HCT116 (cell line): ENCODE measurements at regions not wholly inside any gene's neighbourhood (a gene's known extent, or its start where the extent isn't known, plus 50 kb on each side); places are given as distances from the start of the nearest gene placed in this dataset.

Experiments
- ATAC-seq: fragments of 200-7000 bp; cut with Tn5 transposase; 2 replicates; pipeline ENCODE4 v1.9.1; 2020; ENCODE audit warnings: mild to moderate bottlenecking, moderate library complexity
- BruUV-seq: library from RNA; stranded (reverse); fragments of 400-500 nt; replicated peaks from 2 replicates; lab custom pipeline; 2021; lab: Mats Ljungman, UMichigan
- CTCF ChIA-PET: fragments of 300-600 bp; sonication (Branson Sonifier 250); formaldehyde crosslinking; loops from one replicate; lab custom pipeline; 2021; ENCODE audit warnings: antibody characterized with exemption; lab: Charles Lee
- POLR2A ChIA-PET: fragments of 300-600, 350-600 bp; sonication (Branson Sonifier 250); formaldehyde crosslinking; loops from one replicate; lab custom pipeline; 2021; ENCODE audit warnings: antibody characterized with exemption; lab: Charles Lee
- RAD21 ChIA-PET, 2 experiments: fragments of 300-600 bp; sonication (Branson Sonifier 250); formaldehyde crosslinking; loops; one replicate each; lab custom pipeline; 2023; ENCODE audit warnings: low total read pairs in 2 of 2; ENCODE audit not compliant: uncharacterized antibody in 2 of 2, unreplicated experiment in 2 of 2, low non-redundant PET in 1 of 2; lab: Charles Lee
- DNase-seq: peaks from one replicate; pipeline ENCODE4 v3.0.0-alpha.2; 2010; ENCODE audit warnings: low read depth, low spot score
- H2AFZ ChIP-seq: fragments of 200-600 bp; shearing (Covaris generic), sonication (generic); 2 replicates; pipeline ENCODE4 v1.6.1; 2017; ENCODE audit warnings: low read depth, mixed run types, mixed read lengths, antibody characterized with exemption, low read length; ENCODE audit not compliant: poor library complexity, severe bottlenecking
- H3K27ac ChIP-seq: 2 replicates; pipeline ENCODE4 v1.5.1; 2012; ENCODE audit warnings: low read depth, low read length
- H3K27me3 ChIP-seq: fragments of 200-600 bp; sonication (generic); 2 replicates; pipeline ENCODE4 v1.6.1; 2016; ENCODE audit warnings: mixed run types, low read length, mixed read lengths; ENCODE audit not compliant: insufficient read depth
- H3K36me3 ChIP-seq, 2 experiments: fragments of 200-500 bp in 1 of 2; fragments of 200-600 bp in 1 of 2; sonication (Bioruptor generic) in 1 of 2; sonication (generic) in 1 of 2; 2 replicates each; pipeline versions ENCODE4 v1.5.1 to v1.6.1; 2014 to 2016; ENCODE audit warnings: low read length in 2 of 2, inconsistent platforms in 1 of 2, mixed read lengths in 1 of 2, mixed run types in 1 of 2; ENCODE audit not compliant: insufficient read depth in 2 of 2, control insufficient read depth in 1 of 2
- H3K4me1 ChIP-seq, 2 experiments: fragments of 200-600 bp in 1 of 2; sonication (generic) in 1 of 2; 2 replicates each; pipeline versions ENCODE4 v1.5.1 to v1.6.1; 2012 to 2017; ENCODE audit warnings: low read length in 2 of 2, inconsistent platforms in 1 of 2, mild to moderate bottlenecking in 1 of 2, mixed read lengths in 1 of 2, mixed run types in 1 of 2, moderate library complexity in 1 of 2; ENCODE audit not compliant: insufficient read depth in 2 of 2, control insufficient read depth in 1 of 2
- H3K4me2 ChIP-seq: fragments of 200-600 bp; sonication (generic); 2 replicates; pipeline ENCODE4 v1.6.1; 2017; ENCODE audit warnings: mixed run types, low read length, mixed read lengths
- H3K4me3 ChIP-seq, 2 experiments: fragments of 200-600 bp in 1 of 2; sonication (generic) in 1 of 2; replicated peaks in 1 of 2; 2 replicates each; pipeline ENCODE4 v1.5.1; 2011 to 2016; ENCODE audit warnings: low read length in 2 of 2, control low read depth in 1 of 2, low read depth in 1 of 2, mild to moderate bottlenecking in 1 of 2, mixed read lengths in 1 of 2, mixed run types in 1 of 2
- H3K79me2 ChIP-seq: fragments of 200-600 bp; sonication (generic); 2 replicates; pipeline ENCODE4 v1.6.1; 2017; ENCODE audit warnings: mild to moderate bottlenecking, mixed run types, low read length, moderate library complexity, mixed read lengths; ENCODE audit not compliant: insufficient read depth
- H3K9ac ChIP-seq: fragments of 200-600 bp; sonication (generic); 2 replicates; pipeline ENCODE4 v1.6.1; 2016; ENCODE audit warnings: low read length, mixed read lengths
- H3K9me2 ChIP-seq: fragments of 200-600 bp; sonication (generic), shearing (Covaris generic); 2 replicates; pipeline ENCODE4 v1.6.1; 2017; ENCODE audit warnings: mixed run types, mild to moderate bottlenecking, moderate library complexity; ENCODE audit not compliant: insufficient read depth
- H3K9me3 ChIP-seq, 2 experiments: fragments of 200-500 bp in 1 of 2; fragments of 200-600 bp in 1 of 2; sonication (Bioruptor generic) in 1 of 2; sonication (generic) in 1 of 2; 2 replicates each; pipeline ENCODE4 v1.6.1; 2014 to 2017; ENCODE audit warnings: low read length in 2 of 2, mixed read lengths in 2 of 2, inconsistent platforms in 1 of 2, low read depth in 1 of 2, mild to moderate bottlenecking in 1 of 2, mixed run types in 1 of 2, moderate library complexity in 1 of 2; ENCODE audit not compliant: control insufficient read depth in 1 of 2, insufficient read depth in 1 of 2
- H4K20me1 ChIP-seq: fragments of 200-600 bp; sonication (generic), shearing (Covaris generic); 2 replicates; pipeline ENCODE4 v1.6.1; 2017; ENCODE audit warnings: mixed run types, mild to moderate bottlenecking, moderate library complexity; ENCODE audit not compliant: insufficient read depth
- CEBPB ChIP-seq: IDR thresholded peaks from 2 replicates; pipeline ENCODE4 v1.6.1; 2012; ENCODE audit warnings: low read depth
- EZH2 ChIP-seq: fragments of 200-600 bp; sonication (generic); IDR thresholded peaks from 2 replicates; pipeline ENCODE4 v1.6.1; 2017; ENCODE audit warnings: antibody characterized with exemption, mixed run types
- EZH2phosphoT487 ChIP-seq: fragments of 200-600 bp; IDR thresholded peaks from 2 replicates; pipeline ENCODE4 v1.6.1; 2018; ENCODE audit warnings: antibody characterized with exemption, borderline replicate concordance
- FOSL1 ChIP-seq: IDR thresholded peaks from 2 replicates; pipeline ENCODE4 v1.6.1; 2012; ENCODE audit warnings: low read depth
- JUND ChIP-seq: IDR thresholded peaks from 2 replicates; pipeline ENCODE4 v1.6.1; 2012
- POLR2A ChIP-seq: IDR thresholded peaks from 2 replicates; pipeline ENCODE4 v1.7.0; 2011; ENCODE audit warnings: borderline replicate concordance; ENCODE audit not compliant: insufficient read depth, insufficient read length; ENCODE audit errors: extremely low read depth
- POLR2AphosphoS5 ChIP-seq: IDR thresholded peaks from 2 replicates; pipeline ENCODE4 v1.6.1; 2011; ENCODE audit warnings: mild to moderate bottlenecking, low read depth, low read length, moderate library complexity
- RAD21 ChIP-seq: IDR thresholded peaks from 2 replicates; pipeline ENCODE4 v1.6.1; 2012; ENCODE audit warnings: low read depth, mild to moderate bottlenecking
- SIN3A ChIP-seq: IDR thresholded peaks from 2 replicates; pipeline ENCODE4 v1.6.1; 2012; ENCODE audit warnings: low read depth
- SP1 ChIP-seq: IDR thresholded peaks from 2 replicates; pipeline ENCODE4 v1.6.1; 2012; ENCODE audit warnings: low read depth
- SRF ChIP-seq: IDR thresholded peaks from 2 replicates; pipeline ENCODE4 v1.6.1; 2012; ENCODE audit warnings: low read depth
- TCF7L2 ChIP-seq: IDR thresholded peaks from 2 replicates; pipeline ENCODE4 v1.7.0; 2011; ENCODE audit warnings: borderline replicate concordance, inconsistent platforms; ENCODE audit not compliant: insufficient read depth, insufficient read length; ENCODE audit errors: extremely low read depth
- YY1 ChIP-seq: IDR thresholded peaks from 2 replicates; pipeline ENCODE4 v1.6.1; 2011; ENCODE audit warnings: low read length, low read depth, moderate library complexity, mild to moderate bottlenecking; ENCODE audit not compliant: insufficient replicate concordance; ENCODE audit errors: extremely low read depth
- ZFX ChIP-seq: fragments of 450-650 bp; IDR thresholded peaks from 2 replicates; pipeline ENCODE4 v1.6.1; 2017
- ZNF274 ChIP-seq: fragments of 200-500 bp; sonication (Bioruptor generic); IDR thresholded peaks from 2 replicates; pipeline ENCODE4 v1.6.1; 2014; ENCODE audit warnings: mild to moderate bottlenecking, low read depth, low read length, inconsistent platforms
- intact Hi-C: fragments of 100-400 bp; cut with micrococcal nuclease; formaldehyde crosslinking; loops from 2 replicates; pipeline ENCODE4 v1.10.0; 2022
- TF ChIP-seq, protein P1 (sequence below): IDR thresholded peaks from 2 replicates; pipeline ENCODE4 v1.6.1; 2012
- TF ChIP-seq, protein P2 (sequence below), 3 experiments: fragments of 200-600 bp in 1 of 3; sonication (generic) in 1 of 3; IDR thresholded peaks in 2 of 3; conservative IDR thresholded peaks in 1 of 3; 2 replicates each; pipeline ENCODE4 v1.5.1; 2012 to 2017; ENCODE audit warnings: low read depth in 2 of 3, low read length in 2 of 3, antibody characterized with exemption in 1 of 3, borderline replicate concordance in 1 of 3, control low read depth in 1 of 3, mild to moderate bottlenecking in 1 of 3, mixed read lengths in 1 of 3, mixed run types in 1 of 3, moderate library complexity in 1 of 3; ENCODE audit not compliant: insufficient read depth in 1 of 3
- TF ChIP-seq, protein P3 (sequence below): IDR thresholded peaks from 2 replicates; pipeline ENCODE4 v1.6.1; 2012; ENCODE audit warnings: low read depth

- RAD21 ChIA-PET: no interaction called here
- Histone ChIP-seq H3K79me2 (no peaks in the 10 kb centered on the region), H3K4me1 (peaks cover 0 to 6% of the 10 kb centered on the region in 2 experiments; a peak in 1 of 4 replicates), H2AFZ (no peak overlapping the region), H3K9me3 (no peaks in the 10 kb centered on the region), H3K36me3 (no peaks in the 10 kb centered on the region), H3K9me2 (no peaks in the 10 kb centered on the region), H3K27ac (no peak overlapping the region), H3K4me2 (no peak overlapping the region), H3K27me3 (no peaks in the 10 kb centered on the region), H3K4me3 (no peak overlapping the region), H4K20me1 (no peaks in the 10 kb centered on the region), H3K9ac (no peak overlapping the region)
- no peak for ATAC-seq
- intact Hi-C loops: loop anchor here (5.0 to 10.0 kb wide), 3 partner anchors 144 to 1869 kb away; no protein-coding TSS in a partner anchor
- TF ChIP-seq TCF7L2 (no peak), SIN3A (no peak), JUND (no peak), ZFX (no peak), CEBPB (no peak), YY1 (no peak), EZH2 (no peak), EZH2phosphoT487 (no peak), SP1 (no peak), POLR2A (no peak), RAD21 (no peak), SRF (no peak), FOSL1 (no peak), POLR2AphosphoS5 (no peak), ZNF274 (no peak)
- TF ChIP-seq, protein P1, sequence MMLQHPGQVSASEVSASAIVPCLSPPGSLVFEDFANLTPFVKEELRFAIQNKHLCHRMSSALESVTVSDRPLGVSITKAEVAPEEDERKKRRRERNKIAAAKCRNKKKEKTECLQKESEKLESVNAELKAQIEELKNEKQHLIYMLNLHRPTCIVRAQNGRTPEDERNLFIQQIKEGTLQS: no peak
- TF ChIP-seq, protein P2, sequence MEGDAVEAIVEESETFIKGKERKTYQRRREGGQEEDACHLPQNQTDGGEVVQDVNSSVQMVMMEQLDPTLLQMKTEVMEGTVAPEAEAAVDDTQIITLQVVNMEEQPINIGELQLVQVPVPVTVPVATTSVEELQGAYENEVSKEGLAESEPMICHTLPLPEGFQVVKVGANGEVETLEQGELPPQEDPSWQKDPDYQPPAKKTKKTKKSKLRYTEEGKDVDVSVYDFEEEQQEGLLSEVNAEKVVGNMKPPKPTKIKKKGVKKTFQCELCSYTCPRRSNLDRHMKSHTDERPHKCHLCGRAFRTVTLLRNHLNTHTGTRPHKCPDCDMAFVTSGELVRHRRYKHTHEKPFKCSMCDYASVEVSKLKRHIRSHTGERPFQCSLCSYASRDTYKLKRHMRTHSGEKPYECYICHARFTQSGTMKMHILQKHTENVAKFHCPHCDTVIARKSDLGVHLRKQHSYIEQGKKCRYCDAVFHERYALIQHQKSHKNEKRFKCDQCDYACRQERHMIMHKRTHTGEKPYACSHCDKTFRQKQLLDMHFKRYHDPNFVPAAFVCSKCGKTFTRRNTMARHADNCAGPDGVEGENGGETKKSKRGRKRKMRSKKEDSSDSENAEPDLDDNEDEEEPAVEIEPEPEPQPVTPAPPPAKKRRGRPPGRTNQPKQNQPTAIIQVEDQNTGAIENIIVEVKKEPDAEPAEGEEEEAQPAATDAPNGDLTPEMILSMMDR (IDR thresholded peaks at IDR 0.05 in 2 of 3, conservative IDR thresholded peaks at IDR 0.05 in 1 of 3; ENCODE audit: borderline replicate concordance in 1 of 3, insufficient read depth in 1 of 3, low read depth in 2 of 3, low read length in 2 of 3): no peak
- TF ChIP-seq, protein P3, sequence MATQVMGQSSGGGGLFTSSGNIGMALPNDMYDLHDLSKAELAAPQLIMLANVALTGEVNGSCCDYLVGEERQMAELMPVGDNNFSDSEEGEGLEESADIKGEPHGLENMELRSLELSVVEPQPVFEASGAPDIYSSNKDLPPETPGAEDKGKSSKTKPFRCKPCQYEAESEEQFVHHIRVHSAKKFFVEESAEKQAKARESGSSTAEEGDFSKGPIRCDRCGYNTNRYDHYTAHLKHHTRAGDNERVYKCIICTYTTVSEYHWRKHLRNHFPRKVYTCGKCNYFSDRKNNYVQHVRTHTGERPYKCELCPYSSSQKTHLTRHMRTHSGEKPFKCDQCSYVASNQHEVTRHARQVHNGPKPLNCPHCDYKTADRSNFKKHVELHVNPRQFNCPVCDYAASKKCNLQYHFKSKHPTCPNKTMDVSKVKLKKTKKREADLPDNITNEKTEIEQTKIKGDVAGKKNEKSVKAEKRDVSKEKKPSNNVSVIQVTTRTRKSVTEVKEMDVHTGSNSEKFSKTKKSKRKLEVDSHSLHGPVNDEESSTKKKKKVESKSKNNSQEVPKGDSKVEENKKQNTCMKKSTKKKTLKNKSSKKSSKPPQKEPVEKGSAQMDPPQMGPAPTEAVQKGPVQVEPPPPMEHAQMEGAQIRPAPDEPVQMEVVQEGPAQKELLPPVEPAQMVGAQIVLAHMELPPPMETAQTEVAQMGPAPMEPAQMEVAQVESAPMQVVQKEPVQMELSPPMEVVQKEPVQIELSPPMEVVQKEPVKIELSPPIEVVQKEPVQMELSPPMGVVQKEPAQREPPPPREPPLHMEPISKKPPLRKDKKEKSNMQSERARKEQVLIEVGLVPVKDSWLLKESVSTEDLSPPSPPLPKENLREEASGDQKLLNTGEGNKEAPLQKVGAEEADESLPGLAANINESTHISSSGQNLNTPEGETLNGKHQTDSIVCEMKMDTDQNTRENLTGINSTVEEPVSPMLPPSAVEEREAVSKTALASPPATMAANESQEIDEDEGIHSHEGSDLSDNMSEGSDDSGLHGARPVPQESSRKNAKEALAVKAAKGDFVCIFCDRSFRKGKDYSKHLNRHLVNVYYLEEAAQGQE: no peak
- no TSS peak for BruUV-seq
- no peak for DNase-seq
- POLR2A ChIA-PET: no interaction called here
- CTCF ChIA-PET: interaction anchor here (1.6 kb wide), 1 partner anchor 41 kb away, joined by 4 read pairs; no protein-coding TSS in a partner anchor
Measured at GRCh38 chr4:143026459-143027170, 158.1 kb upstream of the USP38 start.
